HG03469 (cell line): ENCODE measurements at regions not wholly inside any gene's neighbourhood (a gene's known extent, or its start where the extent isn't known, plus 50 kb on each side); places are given as distances from the start of the nearest gene placed in this dataset.
"Not testable (repeated sequence)": the region's sequence is repeated elsewhere in the genome, so short reads cannot be mapped to it uniquely, and the experiment has no call there.

Experiments
- ATAC-seq: cut with Tn5 transposase; IDR thresholded peaks from one replicate; pipeline ENCODE4 v1.9.1; 2021; ENCODE audit warnings: mild to moderate bottlenecking, moderate library complexity, moderate number of reproducible peaks; ENCODE audit not compliant: unreplicated experiment

DNA sequence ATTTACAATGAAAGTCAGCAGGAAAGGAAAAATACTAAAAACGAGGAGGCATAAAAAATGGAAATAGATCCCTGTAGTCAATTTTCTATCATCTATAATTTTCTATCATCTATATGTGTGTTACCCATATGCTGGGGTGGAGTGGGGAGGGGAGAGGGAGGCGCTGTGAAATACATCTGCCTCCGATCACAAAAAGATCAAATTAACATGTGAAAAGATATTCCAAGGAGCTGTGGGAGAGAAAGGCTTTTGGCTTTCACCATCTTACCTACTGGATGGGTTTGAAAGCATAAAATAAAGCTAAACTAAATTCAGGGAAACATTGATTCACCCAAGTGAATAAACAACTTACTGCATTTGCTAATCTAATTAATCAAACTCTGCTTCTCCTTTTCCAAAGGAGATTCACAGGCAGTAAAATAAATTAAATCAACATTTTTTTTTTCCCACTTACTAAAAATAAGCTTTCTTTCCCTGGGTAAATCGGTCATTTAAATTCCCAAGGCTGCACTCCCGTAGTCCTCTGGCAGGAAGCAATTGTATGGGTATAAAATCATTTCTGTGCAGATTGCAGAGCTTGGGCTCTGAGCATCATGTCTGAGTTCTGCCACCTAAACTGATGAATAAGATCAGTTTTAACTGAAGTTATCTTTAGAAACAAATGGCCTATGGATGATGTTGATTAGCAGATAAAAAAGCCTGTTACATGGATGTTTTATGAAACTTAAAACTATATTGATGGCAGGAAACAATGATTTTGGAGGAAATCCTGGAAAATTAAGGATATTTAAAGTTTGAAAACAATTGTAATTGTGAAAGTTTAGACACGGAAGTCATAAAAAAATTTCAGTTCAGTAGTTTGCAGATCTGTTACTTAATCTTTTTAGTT, 147.9 kb downstream of the SOX4 start:
- ATAC-seq = no peak

DNA sequence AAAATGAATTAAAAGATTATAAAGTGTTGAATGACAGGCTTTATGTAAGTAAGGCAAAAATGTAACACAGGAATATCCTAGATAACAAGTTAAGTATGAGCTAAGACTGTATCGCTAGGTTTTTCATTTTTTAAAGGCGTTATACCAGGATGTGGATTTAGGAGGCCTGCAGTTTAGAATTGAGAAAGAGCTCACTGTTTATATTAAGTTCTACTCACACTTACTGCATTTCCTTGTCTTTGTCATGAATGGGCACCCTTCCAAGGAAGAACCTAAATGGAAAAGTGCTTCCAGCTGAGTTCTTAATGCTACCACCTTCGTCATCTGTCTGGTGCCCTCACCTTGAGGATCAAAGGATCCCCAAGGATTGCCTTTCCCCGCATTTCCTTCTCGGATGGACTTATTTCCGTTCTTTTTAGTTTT, 148.7 kb downstream of the SOX4 start:
- ATAC-seq = no peak

DNA sequence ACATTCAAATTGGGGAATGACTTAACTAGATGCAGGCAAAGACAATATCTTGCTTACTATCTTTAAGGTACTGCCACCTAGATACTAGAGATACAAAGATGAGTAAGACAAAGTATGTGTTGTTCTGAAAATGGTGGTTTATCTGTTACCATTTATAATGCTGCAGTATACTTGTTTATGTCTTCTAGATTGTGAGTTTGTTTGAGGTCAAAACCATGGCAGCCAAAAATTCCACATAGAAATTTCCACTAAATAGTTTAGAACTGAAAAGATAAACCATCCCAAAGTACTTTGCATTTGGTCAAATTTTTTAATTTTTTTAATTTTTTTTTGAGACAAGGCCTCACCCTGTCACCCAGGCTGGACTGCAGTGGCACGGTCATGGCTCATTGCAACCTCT, 150.8 kb downstream of the SOX4 start:
- no peak for ATAC-seq

DNA sequence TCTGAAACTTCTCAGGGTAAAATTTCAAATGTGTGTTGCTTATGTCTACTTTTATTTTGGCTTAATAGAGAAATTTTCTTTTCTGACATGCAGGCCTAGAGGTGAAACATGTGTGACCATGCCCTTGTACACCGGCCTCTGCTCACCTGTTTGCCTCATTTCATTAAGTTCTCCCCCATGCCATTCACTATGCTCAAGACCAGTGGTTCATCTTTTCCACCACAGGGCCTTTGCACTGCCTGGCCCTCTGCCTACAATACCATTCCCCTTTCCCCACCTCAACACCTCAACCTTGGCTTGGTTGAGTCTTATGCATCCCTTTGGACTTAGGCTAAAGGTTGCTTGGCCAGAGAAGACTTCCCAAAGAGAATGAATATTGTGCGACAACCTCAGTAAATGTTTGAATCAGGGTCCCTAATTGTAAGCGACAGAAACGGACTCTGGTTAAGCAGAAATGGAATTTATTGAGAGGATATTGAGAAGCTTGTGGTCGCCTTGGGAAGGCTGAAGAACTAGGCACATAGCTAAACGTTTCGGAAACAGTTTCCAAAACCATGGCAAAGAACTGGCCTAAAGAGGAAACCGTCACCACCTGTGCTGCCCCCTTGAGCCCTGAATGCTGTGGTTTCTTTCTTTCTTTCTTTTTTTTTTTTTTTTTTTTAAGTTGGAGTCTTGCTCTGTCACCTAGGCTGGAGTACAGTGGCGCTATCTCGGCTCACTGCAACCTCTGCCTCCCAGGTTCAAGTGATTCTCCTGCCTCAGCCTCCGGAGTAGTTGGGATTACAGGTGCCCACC, 152.2 kb downstream of the SOX4 start:
- no peak for ATAC-seq

DNA sequence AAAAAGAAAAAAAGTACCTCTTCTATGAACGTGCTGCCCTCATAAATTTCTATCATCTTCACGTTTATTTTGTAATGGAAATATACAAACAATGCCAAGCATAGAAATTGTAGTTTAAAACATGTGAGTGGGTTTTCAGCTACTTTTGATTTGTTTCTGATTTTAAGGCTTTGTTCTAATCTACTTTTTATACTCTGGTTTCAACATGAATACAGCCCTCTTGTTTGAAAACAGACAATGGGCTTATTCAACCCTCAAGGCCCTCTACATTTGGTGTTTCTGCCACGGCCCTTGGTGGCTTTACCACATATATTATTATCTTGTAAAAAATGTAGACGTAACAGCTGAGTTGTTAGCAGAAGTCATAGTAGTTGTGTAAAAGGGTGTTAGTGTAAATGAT, 153.9 kb downstream of the SOX4 start:
- no peak for ATAC-seq

DNA sequence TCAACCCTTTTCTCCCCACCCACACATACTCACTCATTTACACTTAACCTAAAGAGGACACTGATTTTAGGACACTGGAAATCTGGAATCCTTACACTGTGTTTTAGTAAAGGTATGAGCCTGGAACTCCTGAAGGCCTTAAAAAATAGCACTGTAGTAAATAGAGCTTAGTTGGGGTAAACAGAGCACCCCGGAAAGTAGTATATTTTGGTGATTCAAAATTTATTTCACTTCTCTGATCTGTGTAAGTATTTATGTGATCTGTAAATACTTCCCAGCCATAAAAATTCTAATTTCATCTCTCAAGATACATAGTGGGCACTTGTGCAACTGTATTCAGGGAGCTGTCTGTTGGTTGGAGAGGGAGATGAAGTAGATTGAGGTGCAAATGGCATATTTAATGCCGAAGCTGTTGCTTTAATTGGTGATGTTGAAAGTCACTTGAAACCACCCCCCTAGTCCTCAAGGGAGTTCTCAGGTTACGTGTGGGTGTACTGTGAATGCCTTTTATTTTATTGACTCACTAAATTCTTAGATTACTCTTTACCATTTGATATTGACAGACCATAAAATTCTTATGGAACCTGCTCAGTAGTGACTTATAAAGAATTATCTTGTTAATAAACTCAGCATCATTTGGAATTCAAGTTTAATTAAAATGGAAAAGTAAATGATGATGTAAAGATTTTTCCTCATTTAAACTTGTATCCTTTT, 154.9 kb downstream of the SOX4 start:
- no peak for ATAC-seq

DNA sequence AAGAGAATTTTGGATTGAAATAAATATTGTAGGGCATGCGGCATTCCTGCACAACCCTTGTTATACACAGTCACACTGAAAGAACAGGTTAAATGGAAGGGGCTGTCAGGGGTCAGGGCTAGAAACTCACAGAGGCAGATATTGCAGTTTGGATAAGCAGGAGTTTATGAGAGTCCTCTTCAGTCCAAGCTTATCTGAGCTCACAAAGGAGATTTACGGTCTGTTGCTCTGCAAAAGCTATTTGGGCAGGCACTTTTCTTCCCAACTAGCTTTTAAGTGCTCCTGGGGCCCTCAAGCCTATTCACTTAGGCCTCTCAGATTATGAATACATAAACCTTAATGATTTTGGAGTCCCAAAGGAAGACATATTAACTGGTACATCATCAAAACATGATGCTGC, 156.2 kb downstream of the SOX4 start:
- ATAC-seq = no peak

DNA sequence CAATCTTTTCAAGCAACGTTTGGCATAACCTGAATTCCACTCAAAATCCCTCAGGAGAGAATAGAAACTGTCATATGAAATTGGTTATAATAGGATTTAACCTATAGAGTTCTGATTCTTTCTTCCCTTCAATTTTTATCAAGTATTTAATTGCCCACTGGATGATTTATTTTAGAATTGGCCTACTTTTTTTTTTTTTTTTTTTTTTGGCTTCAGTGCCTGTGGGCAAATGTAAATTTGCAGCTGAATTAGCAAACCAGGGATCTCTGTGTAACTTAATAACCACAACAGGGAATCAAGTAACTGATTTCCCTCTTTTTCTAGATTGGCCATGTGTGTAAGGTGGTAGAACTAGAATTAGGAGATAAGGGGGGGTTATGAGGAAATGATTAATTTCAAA, 157.0 kb downstream of the SOX4 start:
- no peak for ATAC-seq

DNA sequence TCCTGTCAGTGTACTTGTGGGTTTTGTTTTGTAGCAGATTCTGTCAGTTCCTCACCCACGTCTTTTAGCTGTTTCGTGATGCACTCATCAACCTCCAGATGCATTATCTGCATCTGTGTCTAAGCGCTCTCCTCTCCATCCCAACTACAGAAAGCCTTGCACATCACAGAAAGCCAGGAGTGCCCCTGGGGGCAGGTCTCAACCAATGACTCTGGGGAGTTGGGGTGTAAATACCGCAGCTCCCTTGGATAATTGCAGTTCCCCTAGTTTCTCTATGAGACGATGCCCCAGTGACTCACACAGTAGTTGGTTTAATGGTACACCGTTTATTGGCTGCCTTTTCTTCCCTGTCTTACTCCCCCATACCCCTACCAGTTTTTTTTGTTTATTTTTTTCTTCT, 158.1 kb downstream of the SOX4 start:
- ATAC-seq = no peak

DNA sequence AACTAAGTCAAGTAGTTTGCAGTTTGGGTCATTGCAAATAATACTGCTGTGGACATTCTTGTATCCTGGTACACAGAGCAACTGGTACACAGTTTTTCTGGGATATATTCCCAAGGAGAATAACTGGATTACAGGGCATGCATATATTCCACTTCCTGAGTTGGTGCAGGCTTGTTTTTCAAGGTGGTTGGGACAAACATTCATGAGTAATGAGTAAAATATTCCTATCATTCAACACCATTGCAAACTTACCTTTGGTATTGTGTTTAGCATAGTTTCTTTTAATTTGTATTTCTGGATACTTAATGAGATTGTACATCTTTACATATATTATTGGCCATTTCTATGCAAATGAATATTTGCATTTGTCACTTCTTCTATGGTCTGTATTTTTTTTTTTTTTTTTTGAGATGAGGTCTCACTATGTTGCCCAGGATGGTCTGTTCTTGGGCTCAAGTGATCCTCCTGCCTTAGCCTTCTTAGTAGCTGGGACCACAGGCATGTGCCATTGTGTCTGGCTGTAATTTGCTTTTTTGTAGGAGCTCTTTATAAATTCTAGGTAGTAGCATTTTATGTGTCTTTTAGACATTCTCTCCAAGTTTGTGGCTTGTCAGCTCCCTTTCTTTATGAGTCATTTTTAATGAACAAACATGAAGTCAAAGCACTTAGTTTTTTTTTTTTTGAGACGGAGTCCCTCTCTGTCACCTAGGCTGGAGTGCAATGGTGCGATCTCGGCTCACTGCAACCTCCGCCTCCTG, 158.7 kb downstream of the SOX4 start:
- no peak for ATAC-seq

DNA sequence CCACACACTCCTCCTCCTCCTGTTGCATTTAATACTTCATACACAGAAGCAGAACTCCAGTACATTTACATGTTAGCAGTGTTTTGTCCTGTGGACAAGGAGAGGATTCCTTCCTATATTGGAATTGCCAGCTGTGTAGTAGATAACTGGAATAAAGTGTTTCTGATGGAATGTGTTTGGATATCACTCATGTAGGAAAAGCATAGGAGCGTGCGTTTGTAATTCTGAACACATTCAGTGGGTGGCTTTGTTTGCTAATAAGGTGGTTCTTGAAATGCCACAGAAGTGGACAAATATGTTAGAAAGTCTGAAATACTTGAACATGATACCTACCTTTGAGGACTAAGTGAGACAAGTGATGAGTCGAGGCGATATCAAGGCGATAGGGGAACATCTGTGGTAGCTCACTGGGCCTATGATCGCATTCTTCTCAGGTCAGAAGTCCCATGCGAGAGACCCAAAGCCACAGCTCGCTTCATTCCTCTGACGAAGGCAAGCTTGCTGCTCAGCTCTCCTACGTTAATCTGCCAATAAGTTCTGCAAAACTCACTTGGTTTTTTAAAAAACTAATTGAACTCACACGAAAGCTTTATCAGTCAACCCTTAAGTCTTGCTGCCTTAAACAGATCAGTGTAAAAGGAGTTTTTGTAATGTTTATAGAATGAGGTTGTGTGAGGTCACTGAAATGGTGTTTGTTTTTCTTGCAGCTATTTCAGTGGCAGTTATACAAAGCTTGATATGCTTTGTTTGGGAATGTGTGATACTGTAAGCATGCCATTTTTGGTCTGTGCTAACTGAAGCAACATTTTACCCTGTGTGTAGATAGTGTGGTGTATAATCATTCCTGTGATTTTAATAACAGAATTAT, 159.9 kb downstream of the SOX4 start:
- no peak for ATAC-seq

DNA sequence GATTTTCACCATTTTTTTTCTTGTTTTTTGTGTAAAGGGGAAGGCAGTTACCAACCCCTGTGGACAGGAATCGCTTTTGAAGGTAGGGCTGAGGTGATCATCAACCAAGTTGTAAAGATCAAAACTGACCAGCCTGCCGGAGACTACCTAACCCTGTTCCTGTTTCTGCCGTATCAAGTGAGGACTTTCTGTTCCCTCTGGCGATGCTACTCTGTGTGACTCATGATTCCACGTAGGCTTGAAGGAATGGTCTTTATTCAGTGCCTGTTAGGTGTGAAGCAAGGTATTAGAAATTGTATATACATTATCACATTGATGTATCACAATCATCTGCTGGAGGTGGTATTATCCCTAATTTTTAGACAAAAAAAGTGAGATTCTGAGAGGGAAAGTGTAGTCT, 161.3 kb downstream of the SOX4 start:
- ATAC-seq = no peak

DNA sequence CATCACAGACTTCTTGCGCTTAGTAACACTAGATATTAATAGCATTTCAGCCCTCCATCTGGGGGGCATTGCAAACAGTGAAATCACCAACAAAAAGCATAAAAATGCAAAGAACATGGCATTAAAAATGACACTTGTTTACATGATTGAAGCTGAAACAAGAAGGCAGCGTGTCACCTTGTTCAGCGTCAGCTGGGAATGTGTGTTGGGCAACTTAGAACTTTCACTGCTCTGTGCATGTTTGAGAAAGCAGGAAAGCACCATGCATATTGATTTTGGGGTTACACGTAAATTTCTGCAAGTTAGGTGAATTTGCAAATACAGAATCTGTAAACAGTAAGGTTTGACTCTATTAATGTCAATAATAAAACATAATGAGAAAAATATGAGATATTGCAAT, 162.9 kb downstream of the SOX4 start:
- no peak for ATAC-seq

DNA sequence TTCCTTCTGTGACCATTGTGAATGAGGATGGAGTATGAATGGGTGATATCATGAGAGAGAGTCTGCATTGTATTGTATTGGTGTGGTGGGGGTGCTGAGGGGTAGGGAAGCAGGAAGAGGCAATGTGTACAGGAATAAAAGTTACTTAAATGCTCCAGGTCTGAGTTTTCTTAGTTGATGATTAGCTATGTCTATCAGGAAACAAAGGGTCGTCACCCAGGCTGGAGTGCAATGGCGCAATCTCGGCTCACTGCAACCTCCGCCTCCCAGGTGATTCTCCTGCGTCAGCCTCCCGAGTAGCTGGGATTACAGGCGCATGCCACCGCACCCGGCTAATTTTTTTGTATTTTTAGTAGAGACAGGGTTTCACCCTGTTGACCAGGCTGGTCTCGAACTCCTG, 163.8 kb downstream of the SOX4 start:
- ATAC-seq = not testable (repeated sequence)

DNA sequence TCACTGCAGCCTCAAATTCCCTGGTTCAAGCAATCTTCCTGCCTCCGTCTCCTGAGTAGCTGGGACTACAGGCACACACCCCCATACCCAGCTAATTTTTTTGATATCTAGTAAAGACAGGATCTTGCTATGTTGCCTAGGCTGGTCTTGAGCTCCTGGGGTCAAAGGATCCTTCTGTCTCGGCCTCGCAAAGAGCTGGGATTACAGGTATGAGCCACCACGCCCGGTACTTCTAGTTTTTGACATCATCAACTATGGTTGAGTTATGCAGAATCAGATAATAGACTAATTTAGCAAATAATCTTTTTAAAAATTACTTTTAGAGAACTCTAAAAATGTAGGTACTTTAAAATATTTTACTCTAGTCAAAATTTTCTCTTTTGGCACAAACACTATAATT, 166.2 kb downstream of the SOX4 start:
- ATAC-seq = no peak

DNA sequence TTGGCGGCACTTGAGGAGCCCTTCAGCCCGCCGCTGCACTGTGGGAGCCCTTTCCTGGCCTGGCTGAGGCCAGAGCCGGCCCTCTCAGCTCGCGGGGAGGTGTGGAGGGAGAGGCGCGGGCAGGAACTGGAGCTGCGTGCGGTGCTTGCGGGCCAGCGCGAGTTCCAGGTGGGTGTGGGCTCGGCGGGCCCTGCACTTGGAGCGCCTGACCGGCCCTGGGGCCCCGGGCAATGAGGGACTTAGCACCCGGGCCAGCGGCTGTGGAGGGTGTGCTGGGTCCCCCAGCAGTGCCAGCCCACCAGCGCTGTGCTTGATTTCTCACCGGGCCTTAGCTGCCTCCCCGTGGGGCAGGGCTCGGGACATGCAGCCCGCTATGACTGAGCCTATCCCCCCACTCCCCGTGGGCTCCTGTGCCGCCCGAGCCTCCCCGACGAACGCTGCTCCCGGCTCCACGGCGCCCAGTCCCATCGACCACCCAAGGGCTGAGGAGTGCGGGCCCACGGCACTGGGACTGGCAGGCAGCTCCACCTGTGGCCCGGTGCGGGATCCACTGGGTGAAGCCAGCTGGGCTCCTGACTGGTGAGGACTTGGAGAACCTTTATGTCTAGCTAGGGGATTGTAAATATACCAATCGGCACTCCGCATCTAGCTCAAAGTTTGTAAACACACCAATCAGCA, 167.6 kb downstream of the SOX4 start:
- not testable (repeated sequence) for ATAC-seq

DNA sequence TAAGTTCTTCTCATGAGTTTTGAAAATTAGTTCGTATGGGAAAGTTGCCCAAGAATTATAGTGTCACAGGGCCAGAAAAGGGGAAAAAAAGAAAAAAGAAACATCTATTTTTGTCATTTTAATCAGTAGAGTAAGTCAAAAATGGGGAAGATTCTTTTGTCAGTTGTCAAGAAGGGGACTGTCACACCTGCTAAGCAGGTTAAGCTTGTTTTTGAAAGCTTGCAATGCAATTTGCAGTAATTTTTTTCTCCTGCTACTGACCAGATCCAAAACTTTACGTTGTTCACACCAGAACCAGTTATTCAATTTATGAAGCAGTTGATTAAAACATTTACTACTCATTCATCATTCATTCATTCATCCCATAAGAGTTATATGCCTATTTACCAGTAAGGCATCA, 171.4 kb downstream of the SOX4 start:
- no peak for ATAC-seq

DNA sequence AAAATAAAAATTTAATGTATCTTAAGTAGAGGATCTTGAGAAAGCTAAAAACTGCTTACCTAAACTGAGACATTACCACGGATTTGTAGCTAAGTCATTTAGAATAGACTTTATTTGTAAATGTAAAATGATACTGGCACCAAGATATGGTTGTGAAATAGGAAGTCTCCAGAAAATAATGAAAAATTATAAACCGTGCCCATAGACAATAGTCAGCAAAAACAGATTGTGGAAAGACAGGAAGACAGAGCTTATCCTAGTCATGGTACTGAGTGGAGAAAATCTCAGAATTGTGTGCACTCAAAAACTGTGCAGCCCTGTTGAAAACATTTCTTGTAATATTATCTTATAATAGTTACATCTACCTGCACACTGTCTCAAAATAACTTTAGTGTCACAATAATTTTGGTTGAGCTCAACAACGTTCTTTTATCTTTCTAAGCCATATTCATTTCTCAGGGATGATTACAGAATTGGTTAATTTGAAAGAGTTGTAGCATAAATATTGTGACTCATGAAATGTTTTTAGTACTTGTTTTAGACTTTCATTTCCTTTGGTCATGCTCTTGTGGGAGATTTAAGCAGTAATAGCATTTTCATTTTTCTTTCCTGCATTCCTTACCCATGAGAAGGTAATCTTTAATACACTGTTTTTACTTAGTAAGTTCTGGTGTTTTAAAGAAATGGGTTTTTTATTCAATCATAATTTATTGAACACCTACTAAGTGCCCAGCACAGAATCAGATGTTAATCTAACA, 174.5 kb downstream of the SOX4 start:
- no peak for ATAC-seq
